HUES64 (cell line): ENCODE measurements at regions not wholly inside any gene's neighbourhood (a gene's known extent, or its start where the extent isn't known, plus 50 kb on each side); places are given as distances from the start of the nearest gene placed in this dataset.

Source experiments
- H3K27ac ChIP-seq: 2 replicates; pipeline ENCODE4 v1.7.0; 2013; ENCODE audit warnings: low read depth, low read length, inconsistent platforms
- H3K27me3 ChIP-seq: 2 replicates; pipeline ENCODE4 v1.6.1; 2013; ENCODE audit warnings: mild to moderate bottlenecking, low read length; ENCODE audit not compliant: insufficient read depth
- H3K36me3 ChIP-seq: 2 replicates; pipeline ENCODE4 v1.6.1; 2013; ENCODE audit warnings: mild to moderate bottlenecking, low read length; ENCODE audit not compliant: insufficient read depth
- H3K4me1 ChIP-seq: 2 replicates; pipeline ENCODE4 v1.6.1; 2013; ENCODE audit warnings: mild to moderate bottlenecking, low read length, moderate library complexity; ENCODE audit not compliant: insufficient read depth
- H3K4me3 ChIP-seq: 2 replicates; pipeline ENCODE4 v1.5.1; 2013; ENCODE audit warnings: mild to moderate bottlenecking, low read length, moderate library complexity
- H3K9ac ChIP-seq: 2 replicates; pipeline ENCODE4 v1.6.1; 2013; ENCODE audit warnings: mild to moderate bottlenecking, low read depth, low read length
- H3K9me3 ChIP-seq: 2 replicates; pipeline ENCODE4 v1.6.1; 2013; ENCODE audit warnings: low read depth, low read length; ENCODE audit not compliant: insufficient read depth
- WGBS: fragments of 150-250, 120-280 bp; methylation state at CpG from one replicate; pipeline ENCODE4 v1.1.7; 2013; ENCODE audit warnings: missing lambda C conversion rate; 5-methylcytosine and 5-hydroxymethylcytosine counted together

DNA sequence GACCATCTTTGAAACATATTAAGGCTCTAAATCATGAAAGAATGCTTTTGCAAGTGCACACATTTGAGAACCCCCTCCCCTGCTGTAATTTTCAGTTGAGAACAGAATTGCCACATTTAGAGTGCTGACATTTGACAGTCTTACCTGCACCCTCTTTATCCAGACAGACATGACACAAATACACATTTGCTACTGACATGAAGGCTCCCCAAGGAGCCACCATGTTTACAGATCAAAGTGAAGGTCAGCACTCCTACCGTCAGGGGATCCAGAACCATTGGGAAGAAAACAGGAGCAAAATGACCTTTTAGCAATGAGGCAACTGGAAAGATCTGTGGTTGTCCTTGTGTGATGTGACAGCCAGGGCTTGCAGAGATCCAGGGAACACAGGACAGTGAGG, 315.4 kb upstream of the CNR1 start:
- WGBS = 90% methylated on average over 1 of the region's 1 CpG

GRCh38 chr6:88480816-88481215, 314.7 kb upstream of the CNR1 start:
- Histone ChIP-seq H3K36me3 (no peaks in the 10 kb centered on the region), H3K4me3 (no peak overlapping the region), H3K9me3 (peaks cover 35% of the 10 kb centered on the region), H3K27ac (no peak overlapping the region), H3K27me3 (no peaks in the 10 kb centered on the region), H3K9ac (no peak overlapping the region), H3K4me1 (no peaks in the 10 kb centered on the region)
- WGBS = 78% methylated on average over 4 of the region's 5 CpGs

More for the DNA sequence above, 315.4 kb upstream of the CNR1 start:
- Histone ChIP-seq H3K36me3 (no peaks in the 10 kb centered on the region), H3K27ac (no peak overlapping the region), H3K4me3 (no peak overlapping the region), H3K27me3 (no peaks in the 10 kb centered on the region), H3K9ac (no peak overlapping the region), H3K9me3 (peaks cover 30% of the 10 kb centered on the region), H3K4me1 (no peaks in the 10 kb centered on the region)

DNA sequence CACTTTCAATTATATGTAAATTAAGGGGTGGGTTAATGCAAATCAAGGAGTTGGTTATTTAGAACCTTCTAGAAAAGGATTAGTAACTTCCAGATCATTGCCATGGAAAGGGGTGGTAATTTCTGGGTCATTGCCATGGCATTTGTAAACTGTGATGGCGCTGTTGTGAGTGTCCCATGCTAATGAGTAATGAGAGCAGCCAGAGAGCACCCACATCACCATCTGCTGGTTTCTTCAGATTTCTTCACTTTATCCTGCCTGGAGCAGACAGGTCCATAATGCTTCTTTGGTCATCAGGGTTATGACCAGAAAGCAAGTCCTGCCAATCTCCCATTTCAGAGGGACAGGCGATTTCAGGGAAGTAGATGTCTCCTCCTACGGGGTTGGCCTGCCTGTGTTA, 311.3 kb upstream of the CNR1 start:
- no peak overlapping the region for H3K9ac ChIP-seq
- WGBS = 93% methylated on average over 3 of the region's 3 CpGs
- no peak overlapping the region for H3K4me3 ChIP-seq
- H3K9me3 ChIP-seq = peaks cover 30% of the 10 kb centered on the region
- H3K27ac ChIP-seq = no peak overlapping the region
- H3K27me3 ChIP-seq = no peaks in the 10 kb centered on the region
- H3K4me1 ChIP-seq = no peaks in the 10 kb centered on the region
- no peaks in the 10 kb centered on the region for H3K36me3 ChIP-seq

- WGBS = 88% methylated on average over 2 of the region's 2 CpGs
- Histone ChIP-seq H3K9ac (no peak overlapping the region), H3K4me1 (no peaks in the 10 kb centered on the region), H3K4me3 (no peak overlapping the region), H3K27ac (no peak overlapping the region), H3K27me3 (no peaks in the 10 kb centered on the region), H3K9me3 (peaks cover 30% of the 10 kb centered on the region), H3K36me3 (no peaks in the 10 kb centered on the region)
Observed at GRCh38 chr6:88476388-88476787, 310.2 kb upstream of the CNR1 start.

DNA sequence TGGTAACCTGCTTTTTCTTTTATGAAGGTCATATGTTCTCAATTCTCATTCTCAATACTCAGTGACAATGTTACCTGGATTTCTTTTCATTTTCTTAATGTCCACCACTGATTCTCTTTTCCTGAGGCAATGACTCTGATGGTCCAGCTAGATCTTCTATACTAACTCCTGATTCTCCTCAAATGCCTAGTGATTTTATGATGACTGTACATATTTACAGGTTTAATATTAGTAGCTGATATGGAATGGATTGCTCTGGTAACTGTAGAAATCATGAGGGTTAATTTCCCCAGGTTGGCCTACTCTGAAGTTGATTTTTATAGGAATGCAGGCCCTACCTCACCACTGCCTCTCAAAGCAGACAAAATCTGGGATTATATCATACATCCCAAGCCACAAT, 308.6 kb upstream of the CNR1 start:
- H3K4me1 ChIP-seq = no peaks in the 10 kb centered on the region
- peaks cover 30% of the 10 kb centered on the region for H3K9me3 ChIP-seq
- H3K27me3 ChIP-seq = no peaks in the 10 kb centered on the region
- H3K36me3 ChIP-seq = no peaks in the 10 kb centered on the region
- no peak overlapping the region for H3K27ac ChIP-seq
- H3K4me3 ChIP-seq = no peak overlapping the region
- H3K9ac ChIP-seq = no peak overlapping the region

DNA sequence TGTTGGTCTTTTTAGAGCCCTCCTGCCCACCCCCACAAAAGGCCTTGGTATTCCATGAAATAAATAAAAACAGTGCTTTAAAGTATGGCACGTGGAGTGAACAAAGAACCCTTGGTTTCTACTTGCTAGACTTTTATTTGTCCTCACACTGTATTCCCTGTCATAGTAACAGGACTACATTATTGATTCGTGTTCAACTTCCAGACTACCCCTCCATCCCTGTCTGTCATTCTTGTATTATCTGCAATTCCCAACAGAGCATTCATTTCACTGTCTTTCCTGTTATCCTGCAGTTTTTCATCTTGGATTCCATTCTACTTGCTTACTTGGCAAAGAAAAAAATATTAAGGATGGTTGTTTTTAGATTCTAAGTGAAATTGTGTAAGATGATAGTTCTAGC, 307.4 kb upstream of the CNR1 start:
- H3K36me3 ChIP-seq = no peaks in the 10 kb centered on the region
- H3K4me1 ChIP-seq = no peaks in the 10 kb centered on the region
- H3K4me3 ChIP-seq = no peak overlapping the region
- no peaks in the 10 kb centered on the region for H3K27me3 ChIP-seq
- H3K9me3 ChIP-seq = peaks cover 27% of the 10 kb centered on the region
- no peak overlapping the region for H3K27ac ChIP-seq
- WGBS = 93% methylated on average over 2 of the region's 2 CpGs
- H3K9ac ChIP-seq = no peak overlapping the region

GRCh38 chr6:88472851-88473525, 306.8 kb upstream of the CNR1 start:
- Histone ChIP-seq H3K9ac (no peak overlapping the region), H3K4me3 (no peak overlapping the region), H3K9me3 (peaks cover 23% of the 10 kb centered on the region), H3K4me1 (no peaks in the 10 kb centered on the region), H3K36me3 (no peaks in the 10 kb centered on the region), H3K27me3 (no peaks in the 10 kb centered on the region), H3K27ac (no peak overlapping the region)
- WGBS = 77% methylated on average over 10 of the region's 11 CpGs

DNA sequence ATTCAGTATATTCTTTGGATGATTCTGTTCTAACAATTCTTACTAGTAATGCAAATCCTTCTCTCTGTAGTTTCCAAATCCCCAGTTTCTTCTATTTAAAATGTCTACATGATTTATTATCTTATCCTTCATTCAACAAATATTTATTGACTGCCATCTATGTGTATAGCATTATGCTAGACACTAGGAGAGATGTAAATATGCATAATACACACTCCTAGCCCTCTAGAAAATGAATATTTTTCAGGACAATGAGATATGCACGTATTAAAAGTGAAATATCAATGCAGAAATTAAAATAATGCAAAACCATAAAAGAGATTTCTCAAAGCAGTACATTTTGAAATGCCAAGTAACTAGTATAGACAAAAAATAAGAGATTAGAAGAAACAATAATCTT, 293.5 kb upstream of the CNR1 start:
- no peak overlapping the region for H3K27ac ChIP-seq
- no peaks in the 10 kb centered on the region for H3K36me3 ChIP-seq
- H3K27me3 ChIP-seq = no peaks in the 10 kb centered on the region
- no peak overlapping the region for H3K4me3 ChIP-seq
- H3K9ac ChIP-seq = no peak overlapping the region
- no CpG with 5 or more reads among the region's 1 CpG for WGBS
- 0 out of 2 replicates have a peak, but pooled peaks cover 3% of the 10 kb centered on the region for H3K9me3 ChIP-seq
- no peaks in the 10 kb centered on the region for H3K4me1 ChIP-seq

DNA sequence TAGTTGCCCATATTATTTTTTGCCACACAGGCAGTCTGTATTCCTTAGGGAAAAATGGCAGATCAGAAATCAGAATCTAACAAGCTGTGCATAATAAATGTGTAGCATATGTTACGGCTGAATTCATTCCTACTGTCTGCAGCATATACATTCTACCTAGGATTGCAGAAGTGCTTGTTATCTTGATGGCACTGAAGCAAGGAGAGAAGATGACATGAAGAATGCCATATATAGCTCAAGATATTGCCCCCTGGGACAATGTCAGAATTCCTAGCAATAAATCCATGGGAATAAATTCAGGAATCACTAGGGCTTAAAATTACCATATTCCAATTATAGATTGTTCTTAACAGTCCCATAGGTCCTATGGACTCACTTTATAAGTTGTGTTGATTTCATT, 293.0 kb upstream of the CNR1 start:
- Histone ChIP-seq H3K9ac (no peak overlapping the region), H3K4me1 (no peaks in the 10 kb centered on the region), H3K36me3 (no peaks in the 10 kb centered on the region), H3K9me3 (0 out of 2 replicates have a peak, but pooled peaks cover 3% of the 10 kb centered on the region), H3K27ac (no peak overlapping the region), H3K4me3 (no peak overlapping the region), H3K27me3 (no peaks in the 10 kb centered on the region)
- WGBS = no CpG with 5 or more reads among the region's 1 CpG

DNA sequence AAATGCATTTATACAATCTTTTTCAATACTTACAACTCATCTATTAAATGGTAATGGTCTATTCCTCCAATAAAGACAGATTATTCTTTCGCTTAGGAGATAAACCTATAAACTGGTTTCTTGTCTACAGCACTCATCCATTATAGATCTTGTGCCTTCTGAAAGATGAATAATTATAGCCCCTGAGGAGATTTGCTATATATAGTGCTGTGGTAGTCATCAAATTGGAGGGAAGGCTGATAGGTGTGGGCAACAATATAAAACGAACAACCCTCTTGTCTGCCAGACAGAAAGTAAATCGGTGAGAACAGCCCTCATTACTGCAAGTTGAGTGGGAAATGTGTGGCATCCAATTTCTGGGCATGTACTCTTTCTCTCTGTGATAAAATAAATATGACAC, 292.5 kb upstream of the CNR1 start:
- Histone ChIP-seq H3K9me3 (0 out of 2 replicates have a peak, but pooled peaks cover 3% of the 10 kb centered on the region), H3K9ac (no peak overlapping the region), H3K4me1 (no peaks in the 10 kb centered on the region), H3K4me3 (no peak overlapping the region), H3K36me3 (no peaks in the 10 kb centered on the region), H3K27me3 (no peaks in the 10 kb centered on the region), H3K27ac (no peak overlapping the region)
- WGBS = 94% methylated on average over 3 of the region's 3 CpGs

DNA sequence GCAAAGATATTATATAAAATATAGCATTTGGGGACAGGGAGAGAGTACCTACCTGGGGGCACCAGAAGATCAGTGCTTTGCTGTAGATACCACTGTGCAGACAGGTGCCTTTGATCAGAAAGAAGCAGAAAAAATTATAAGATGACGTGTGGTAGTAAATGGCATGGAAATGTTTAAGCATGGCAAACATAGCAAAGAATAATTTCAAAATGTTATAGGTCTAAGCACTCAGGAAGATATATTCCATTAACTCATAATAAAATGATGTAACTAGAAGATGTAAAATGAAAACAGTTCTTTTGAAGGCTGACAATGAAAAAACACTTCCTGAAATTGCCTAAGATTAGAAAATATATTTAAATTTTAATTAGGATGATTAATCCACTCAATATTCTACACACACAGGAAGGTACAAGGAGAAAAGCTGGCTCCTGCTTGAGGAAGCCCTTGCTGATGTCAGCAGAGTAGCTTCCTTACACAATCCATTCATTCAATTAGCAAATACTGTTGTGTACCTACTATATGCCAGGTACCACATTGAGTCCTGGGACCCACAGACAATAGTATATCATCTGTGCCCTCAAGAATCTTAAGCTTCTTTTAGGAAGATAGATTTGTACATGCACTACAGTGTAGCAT, 290.2 kb upstream of the CNR1 start:
- Histone ChIP-seq H3K27me3 (no peaks in the 10 kb centered on the region), H3K27ac (no peak overlapping the region), H3K4me3 (no peak overlapping the region), H3K9ac (no peak overlapping the region), H3K4me1 (no peaks in the 10 kb centered on the region), H3K36me3 (no peaks in the 10 kb centered on the region), H3K9me3 (no peaks in the 10 kb centered on the region)
- 100% methylated on average over 1 of the region's 1 CpG for WGBS
